Activated T-helper 17 cell treated with anti-CD3 and anti-CD28 coated beads, Interleukin-2, amount 50 U/mL, for 72 hours (primary cell): ENCODE measurements at regions not wholly inside any gene's neighbourhood (a gene's known extent, or its start where the extent isn't known, plus 50 kb on each side); places are given as distances from the start of the nearest gene placed in this dataset.

Source experiments
- ATAC-seq: fragments of 150-1000 bp; cut with Tn5 transposase; replicated peaks from 2 replicates; pipeline ENCODE4 v1.10.0; 2021; ENCODE audit warnings: mild to moderate bottlenecking, moderate library complexity
- H3K27ac Mint-ChIP-seq: one replicate; pipeline ENCODE4 v1.8.0; 2022; ENCODE audit warnings: mixed read lengths
- H3K27me3 Mint-ChIP-seq: one replicate; pipeline ENCODE4 v1.8.0; 2022; ENCODE audit warnings: mixed read lengths
- H3K36me3 Mint-ChIP-seq: one replicate; pipeline ENCODE4 v1.8.0; 2022; ENCODE audit warnings: low read depth, mild to moderate bottlenecking, mixed read lengths
- H3K4me1 Mint-ChIP-seq: one replicate; pipeline ENCODE4 v1.8.0; 2022; ENCODE audit warnings: mixed read lengths
- H3K4me3 Mint-ChIP-seq: one replicate; pipeline ENCODE4 v1.8.0; 2022; ENCODE audit warnings: mild to moderate bottlenecking, mixed read lengths
- H3K9me3 Mint-ChIP-seq: one replicate; pipeline ENCODE4 v1.8.0; 2022; ENCODE audit warnings: mixed read lengths

- Mint-ChIP-seq H3K27me3 (no peaks in the 10 kb centered on the region), H3K4me3 (no peak overlapping the region), H3K27ac (no peak overlapping the region), H3K36me3 (no peaks in the 10 kb centered on the region), H3K9me3 (peaks cover 8% of the 10 kb centered on the region), H3K4me1 (no peaks in the 10 kb centered on the region)
- ATAC-seq: no peak
These were observed 298.5 kb upstream of the JAG1 start for GRCh38 chr20:10972219-10972860.

GRCh38 chr20:10976051-10976450 is 302.3 kb upstream of the JAG1 start:
- H3K4me3 Mint-ChIP-seq: no peak overlapping the region
- no peaks in the 10 kb centered on the region for H3K4me1 Mint-ChIP-seq
- H3K9me3 Mint-ChIP-seq: no peaks in the 10 kb centered on the region
- no peaks in the 10 kb centered on the region for H3K36me3 Mint-ChIP-seq
- H3K27me3 Mint-ChIP-seq: no peaks in the 10 kb centered on the region
- H3K27ac Mint-ChIP-seq: no peak overlapping the region
- ATAC-seq: no peak

- Mint-ChIP-seq H3K36me3 (no peaks in the 10 kb centered on the region), H3K4me3 (no peak overlapping the region), H3K27me3 (no peaks in the 10 kb centered on the region), H3K9me3 (no peaks in the 10 kb centered on the region), H3K4me1 (no peaks in the 10 kb centered on the region), H3K27ac (no peak overlapping the region)
- no peak for ATAC-seq
These were observed 304.4 kb upstream of the JAG1 start for GRCh38 chr20:10978019-10978702.

GRCh38 chr20:10978713-10979112 is 304.9 kb upstream of the JAG1 start:
- no peak for ATAC-seq
- Mint-ChIP-seq H3K4me3 (no peak overlapping the region), H3K4me1 (no peaks in the 10 kb centered on the region), H3K36me3 (no peaks in the 10 kb centered on the region), H3K9me3 (no peaks in the 10 kb centered on the region), H3K27ac (no peak overlapping the region), H3K27me3 (no peaks in the 10 kb centered on the region)

- H3K4me1 Mint-ChIP-seq: no peaks in the 10 kb centered on the region
- H3K27ac Mint-ChIP-seq: no peak overlapping the region
- H3K36me3 Mint-ChIP-seq: no peaks in the 10 kb centered on the region
- no peak for ATAC-seq
- H3K27me3 Mint-ChIP-seq: no peaks in the 10 kb centered on the region
- no peak overlapping the region for H3K4me3 Mint-ChIP-seq
- H3K9me3 Mint-ChIP-seq: peaks cover 4% of the 10 kb centered on the region
These were observed 308.9 kb upstream of the JAG1 start for GRCh38 chr20:10982692-10983091.

- H3K27me3 Mint-ChIP-seq: no peaks in the 10 kb centered on the region
- H3K36me3 Mint-ChIP-seq: no peaks in the 10 kb centered on the region
- no peak for ATAC-seq
- no peak overlapping the region for H3K4me3 Mint-ChIP-seq
- no peak overlapping the region for H3K27ac Mint-ChIP-seq
- H3K4me1 Mint-ChIP-seq: no peaks in the 10 kb centered on the region
- peaks cover 4% of the 10 kb centered on the region for H3K9me3 Mint-ChIP-seq
These were observed 310.5 kb upstream of the JAG1 start for GRCh38 chr20:10984294-10984693.

GRCh38 chr20:10984913-10985312 is 311.1 kb upstream of the JAG1 start:
- no peaks in the 10 kb centered on the region for H3K36me3 Mint-ChIP-seq
- no peaks in the 10 kb centered on the region for H3K4me1 Mint-ChIP-seq
- H3K4me3 Mint-ChIP-seq: no peak overlapping the region
- ATAC-seq: no peak
- peaks cover 8% of the 10 kb centered on the region for H3K9me3 Mint-ChIP-seq
- peaks cover 3% of the 10 kb centered on the region for H3K27me3 Mint-ChIP-seq
- H3K27ac Mint-ChIP-seq: no peak overlapping the region

- no peak overlapping the region for H3K4me3 Mint-ChIP-seq
- no peak overlapping the region for H3K27ac Mint-ChIP-seq
- H3K4me1 Mint-ChIP-seq: no peaks in the 10 kb centered on the region
- peaks cover 3% of the 10 kb centered on the region for H3K27me3 Mint-ChIP-seq
- no peak for ATAC-seq
- H3K9me3 Mint-ChIP-seq: peaks cover 8% of the 10 kb centered on the region
- no peaks in the 10 kb centered on the region for H3K36me3 Mint-ChIP-seq
These were observed 311.7 kb upstream of the JAG1 start for GRCh38 chr20:10985536-10985935.

GRCh38 chr20:10986586-10986985 is 312.8 kb upstream of the JAG1 start:
- no peaks in the 10 kb centered on the region for H3K4me1 Mint-ChIP-seq
- H3K9me3 Mint-ChIP-seq: peaks cover 8% of the 10 kb centered on the region
- H3K4me3 Mint-ChIP-seq: no peak overlapping the region
- peaks cover 3% of the 10 kb centered on the region for H3K27me3 Mint-ChIP-seq
- no peak for ATAC-seq
- H3K27ac Mint-ChIP-seq: no peak overlapping the region
- H3K36me3 Mint-ChIP-seq: no peaks in the 10 kb centered on the region

GRCh38 chr20:10987651-10988383 is 314.0 kb upstream of the JAG1 start:
- Mint-ChIP-seq H3K27me3 (peaks cover 3% of the 10 kb centered on the region), H3K4me1 (no peaks in the 10 kb centered on the region), H3K27ac (no peak overlapping the region), H3K36me3 (no peaks in the 10 kb centered on the region), H3K4me3 (no peak overlapping the region), H3K9me3 (peaks cover 8% of the 10 kb centered on the region)
- ATAC-seq: no peak

GRCh38 chr20:10990625-10991382 is 317.0 kb upstream of the JAG1 start:
- Mint-ChIP-seq H3K4me1 (no peaks in the 10 kb centered on the region), H3K27ac (no peak overlapping the region)

GRCh38 chr20:10992731-10993130 is 318.9 kb upstream of the JAG1 start:
- Mint-ChIP-seq H3K27me3 (peaks cover 7% of the 10 kb centered on the region), H3K4me1 (no peaks in the 10 kb centered on the region), H3K9me3 (peaks cover 6% of the 10 kb centered on the region), H3K4me3 (no peak overlapping the region), H3K27ac (no peak overlapping the region), H3K36me3 (no peaks in the 10 kb centered on the region)
- ATAC-seq: no peak

More at GRCh38 chr20:10990625-10991382, 317.0 kb upstream of the JAG1 start:
- Mint-ChIP-seq H3K36me3 (no peaks in the 10 kb centered on the region), H3K9me3 (peaks cover 7% of the 10 kb centered on the region), H3K4me3 (no peak overlapping the region), H3K27me3 (peaks cover 7% of the 10 kb centered on the region)
- no peak for ATAC-seq

GRCh38 chr20:10994991-10995700 is 321.3 kb upstream of the JAG1 start:
- no peak for ATAC-seq
- Mint-ChIP-seq H3K4me3 (no peak overlapping the region), H3K4me1 (no peaks in the 10 kb centered on the region), H3K27me3 (peaks cover 3% of the 10 kb centered on the region), H3K36me3 (no peaks in the 10 kb centered on the region), H3K27ac (no peak overlapping the region), H3K9me3 (peaks cover 3% of the 10 kb centered on the region)

GRCh38 chr20:10998476-10998875 is 324.7 kb upstream of the JAG1 start:
- no peaks in the 10 kb centered on the region for H3K4me1 Mint-ChIP-seq
- peaks cover 3% of the 10 kb centered on the region for H3K27me3 Mint-ChIP-seq
- H3K27ac Mint-ChIP-seq: no peak overlapping the region
- H3K9me3 Mint-ChIP-seq: peaks cover 3% of the 10 kb centered on the region
- H3K4me3 Mint-ChIP-seq: no peak overlapping the region
- H3K36me3 Mint-ChIP-seq: no peaks in the 10 kb centered on the region
- no peak for ATAC-seq
